GM12878 (cell line): ENCODE measurements at regions not wholly inside any gene's neighbourhood (a gene's known extent, or its start where the extent isn't known, plus 50 kb on each side); places are given as distances from the start of the nearest gene placed in this dataset.

Experiments used
- ATAC-seq: fragments of 200-7000 bp; cut with Tn5 transposase; 3 replicates; pipeline ENCODE4 v1.9.1; 2020; ENCODE audit warnings: mild to moderate bottlenecking, moderate library complexity
- BruUV-seq: library from RNA; stranded (reverse); fragments of 400-500 nt; replicated peaks from 2 replicates; lab custom pipeline; 2021; lab: Mats Ljungman, UMichigan
- CTCF ChIA-PET: fragments of 300-600 bp; sonication (Branson Sonifier 250); formaldehyde crosslinking; extraction: SDS; loops from one replicate; lab custom pipeline; 2021; ENCODE audit warnings: inconsistent platforms; lab: Yijun Ruan, JAX
- POLR2A ChIA-PET: fragments of 350-600 bp; formaldehyde crosslinking; extraction: SDS; loops from one replicate; lab custom pipeline; 2021; ENCODE audit warnings: inconsistent platforms; lab: Charles Lee
- RAD21 ChIA-PET: fragments of 300-600 bp; sonication (Branson Sonifier 250); formaldehyde crosslinking; loops from one replicate; lab custom pipeline; 2023; ENCODE audit warnings: antibody characterized with exemption; ENCODE audit not compliant: unreplicated experiment; lab: Charles Lee
- SMC1A ChIA-PET: fragments of 300-600 bp; sonication (Branson Sonifier 250); formaldehyde crosslinking; loops from one replicate; lab custom pipeline; 2023; ENCODE audit not compliant: unreplicated experiment, uncharacterized antibody; lab: Charles Lee
- DNase-seq: peaks from one replicate; pipeline ENCODE4 v3.0.0-alpha.2; 2011; ENCODE audit warnings: low read depth, low spot score
- FAIRE-seq: peaks from 3 replicates; lab custom pipeline; 2011; peaks lifted over from hg19 to GRCh38; lab: Jason Lieb, UNC
- H2AFZ ChIP-seq: 2 replicates; pipeline ENCODE4 v1.6.0; 2011; ENCODE audit warnings: low read depth, low read length, control low read depth; ENCODE audit not compliant: control insufficient read depth
- H3K27ac ChIP-seq: 2 replicates; pipeline ENCODE4 v1.5.1; 2011; ENCODE audit warnings: control low read depth; ENCODE audit not compliant: control insufficient read depth, insufficient read depth
- H3K27me3 ChIP-seq, 2 experiments: replicated peaks in 1 of 2; 2 replicates each; pipeline versions ENCODE4 v1.6.0 to v1.6.1; 2011; ENCODE audit warnings: low read length in 1 of 2; ENCODE audit not compliant: control insufficient read depth in 2 of 2, insufficient read depth in 2 of 2
- H3K36me3 ChIP-seq, 2 experiments: 2 replicates each; pipeline ENCODE4 v1.5.1; 2011; ENCODE audit warnings: low read length in 1 of 2; ENCODE audit not compliant: control insufficient read depth in 2 of 2, insufficient read depth in 2 of 2
- H3K4me1 ChIP-seq: 2 replicates; pipeline ENCODE4 v1.6.1; 2011; ENCODE audit warnings: mild to moderate bottlenecking, low read length, moderate library complexity, mixed read lengths; ENCODE audit not compliant: control insufficient read depth, insufficient read depth
- H3K4me2 ChIP-seq: 2 replicates; pipeline ENCODE4 v1.6.0; 2011; ENCODE audit warnings: control low read depth; ENCODE audit not compliant: control insufficient read depth, insufficient read depth
- H3K4me3 ChIP-seq: fragments of 200-600 bp; sonication (generic); 2 replicates; pipeline ENCODE4 v1.5.1; 2016
- H3K79me2 ChIP-seq: 2 replicates; pipeline ENCODE4 v1.6.0; 2011; ENCODE audit warnings: low read length; ENCODE audit not compliant: control insufficient read depth, insufficient read depth
- H3K9ac ChIP-seq: 2 replicates; pipeline ENCODE4 v1.8.0; 2011; ENCODE audit warnings: low read length, control low read depth, mixed read lengths; ENCODE audit not compliant: control insufficient read depth, insufficient read depth
- H3K9me3 ChIP-seq: replicated peaks from 3 replicates; pipeline ENCODE4 v1.5.1; 2011; ENCODE audit warnings: mild to moderate bottlenecking, low read length; ENCODE audit not compliant: control insufficient read depth, insufficient read depth
- H4K20me1 ChIP-seq: 2 replicates; pipeline ENCODE4 v1.6.0; 2011; ENCODE audit not compliant: control insufficient read depth, insufficient read depth
- EED ChIP-seq: sonication (generic); IDR thresholded peaks from 2 replicates; pipeline ENCODE4 v1.6.1; 2016; ENCODE audit warnings: antibody characterized with exemption, low read depth
- HSF1 ChIP-seq: fragments of 150-350 bp; IDR thresholded peaks from 2 replicates; pipeline ENCODE4 v1.6.1; 2014; ENCODE audit warnings: mild to moderate bottlenecking, low read depth, low read length
- PAX5 ChIP-seq: IDR thresholded peaks from 2 replicates; pipeline ENCODE4 v1.6.1; 2011; ENCODE audit warnings: low read depth, low read length, borderline replicate concordance
- RELA ChIP-seq: fragments of 450-650 bp; IDR thresholded peaks from 2 replicates; pipeline ENCODE4 v1.8.0; 2014; ENCODE audit warnings: borderline replicate concordance; ENCODE audit not compliant: partially characterized antibody
- SMARCA5 ChIP-seq: fragments of 450-650 bp; IDR thresholded peaks from 2 replicates; pipeline ENCODE4 v1.6.1; 2017; ENCODE audit warnings: mild to moderate bottlenecking
- SRF ChIP-seq, 2 experiments: IDR thresholded peaks; 2 replicates each; pipeline ENCODE4 v1.6.1; 2011; ENCODE audit warnings: low read depth in 2 of 2, low read length in 2 of 2, mild to moderate bottlenecking in 1 of 2, moderate library complexity in 1 of 2
- SUPT20H ChIP-seq: IDR thresholded peaks from 2 replicates; pipeline ENCODE4 v1.6.1; 2011; ENCODE audit warnings: low read depth, mild to moderate bottlenecking, low read length, moderate library complexity, borderline replicate concordance; ENCODE audit not compliant: control insufficient read depth
- SUZ12 ChIP-seq: fragments of 200-600 bp; sonication (generic); IDR thresholded peaks from one replicate; pipeline ENCODE4 v1.6.1; 2018; ENCODE audit warnings: antibody characterized with exemption, mild to moderate bottlenecking; ENCODE audit not compliant: unreplicated experiment
- TARDBP ChIP-seq: IDR thresholded peaks from 2 replicates; pipeline ENCODE4 v1.6.1; 2016; ENCODE audit warnings: borderline replicate concordance
- ZNF592 ChIP-seq: fragments of 450-650 bp; IDR thresholded peaks from 2 replicates; pipeline ENCODE4 v1.6.1; 2017; ENCODE audit warnings: mild to moderate bottlenecking, moderate library complexity
- ZNF622 ChIP-seq: fragments of 450-650 bp; IDR thresholded peaks from 2 replicates; pipeline ENCODE4 v1.6.1; 2017; ENCODE audit warnings: mild to moderate bottlenecking, inconsistent platforms
- WGBS: methylation state at CpG from one replicate; pipeline ENCODE4 v1.1.6; 2016; ENCODE audit warnings: low lambda C conversion rate; ENCODE audit not compliant: insufficient replicate concordance, insufficient coverage; ENCODE audit errors: missing lambda C conversion rate; 5-methylcytosine and 5-hydroxymethylcytosine counted together
- in situ Hi-C: fragments of 300-500 bp; cut with MboI; formaldehyde crosslinking; loops from 9 replicates; pipeline ENCODE4 v1.14.3; 2018; ENCODE audit warnings: mixed read lengths
- intact Hi-C: fragments of 100-400 bp; cut with micrococcal nuclease; formaldehyde crosslinking; loops from one replicate; pipeline ENCODE4 v1.14.2; 2022; ENCODE audit not compliant: unreplicated experiment

GRCh38 chr10:2525781-2526180 lies 541.6 kb upstream of the PFKP start:
- TF ChIP-seq ZNF622, result no peak
- no peak for TF ChIP-seq PAX5
- TF ChIP-seq EED, result no peak
- TF ChIP-seq SUPT20H, result no peak
- no peak for TF ChIP-seq SUZ12
- TF ChIP-seq SRF (IDR thresholded peaks at IDR 0.05; ENCODE audit: low read depth in 2 of 2, low read length in 2 of 2), result no peak
- TF ChIP-seq RELA, result no peak
- no peak for TF ChIP-seq HSF1
- TF ChIP-seq ZNF592, result no peak
- TF ChIP-seq SMARCA5, result no peak
- no peak for TF ChIP-seq TARDBP
- TF ChIP-seq, all 136 proteins: peak for 0
- H3K9ac ChIP-seq, result no peak overlapping the region
- DNase-seq (no peak), FAIRE-seq (no peak), ATAC-seq (no peak)
- H2AFZ ChIP-seq, result no peak overlapping the region
- no peaks in the 10 kb centered on the region for H3K4me1 ChIP-seq
- H3K79me2 ChIP-seq, result no peaks in the 10 kb centered on the region
- H3K4me3 ChIP-seq, result no peak overlapping the region
- H3K9me3 ChIP-seq, result no peaks in the 10 kb centered on the region
- no peak overlapping the region for H3K27ac ChIP-seq
- POLR2A ChIA-PET, result no interaction called here
- BruUV-seq, result no TSS peak
- CTCF ChIA-PET, result interaction anchor here (1.6 kb wide), 1 partner anchor 29 kb away, joined by 4 read pairs; no protein-coding TSS in a partner anchor
- H3K4me2 ChIP-seq, result no peak overlapping the region
- no peaks in the 10 kb centered on the region for H3K36me3 ChIP-seq
- SMC1A ChIA-PET, result no interaction called here
- no peaks in the 10 kb centered on the region for H4K20me1 ChIP-seq
- no peaks in the 10 kb centered on the region for H3K27me3 ChIP-seq
- intact Hi-C loops (no loop called here), in situ Hi-C loops (no loop called here)
- WGBS, result 7% methylated on average over 11 of the region's 12 CpGs
- RAD21 ChIA-PET, result no interaction called here
